GM13976 (cell line): ENCODE measurements at regions not wholly inside any gene's neighbourhood (a gene's known extent, or its start where the extent isn't known, plus 50 kb on each side); places are given as distances from the start of the nearest gene placed in this dataset.

Experiments used
- DNase-seq: peaks from one replicate; pipeline ENCODE4 v3.0.0; 2012; ENCODE audit warnings: low spot score
- CTCF ChIP-seq: IDR thresholded peaks from 2 replicates; pipeline ENCODE4 v1.5.1; 2012; ENCODE audit warnings: borderline replicate concordance, mild to moderate bottlenecking; ENCODE audit not compliant: insufficient read depth; ENCODE audit errors: extremely low read depth, missing control alignments, control extremely low read depth
- in situ Hi-C: fragments of 300-500 bp; cut with MboI; formaldehyde crosslinking; loops from one replicate; pipeline ENCODE4 v1.12.0; 2022; ENCODE audit warnings: low sequenced_read_pairs, mixed read lengths, inconsistent platforms; ENCODE audit not compliant: unreplicated experiment

- in situ Hi-C loops, result no loop called here
- DNase-seq, result no peak
- TF ChIP-seq CTCF, result no peak
These were observed 226.6 kb upstream of the CCDC54 start for GRCh38 chr3:107150675-107151074.

GRCh38 chr3:107153981-107154380, 223.3 kb upstream of the CCDC54 start:
- DNase-seq, result no peak
- in situ Hi-C loops, result no loop called here
- no peak for TF ChIP-seq CTCF

GRCh38 chr3:107172411-107172810, 204.8 kb upstream of the CCDC54 start:
- no peak for TF ChIP-seq CTCF
- DNase-seq, result no peak
- in situ Hi-C loops, result no loop called here

- no peak for DNase-seq
- in situ Hi-C loops, result no loop called here
- no peak for TF ChIP-seq CTCF
These were observed 192.9 kb upstream of the CCDC54 start for GRCh38 chr3:107184375-107184774.

- in situ Hi-C loops, result no loop called here
- TF ChIP-seq CTCF, result no peak
- no peak for DNase-seq
These were observed 189.0 kb upstream of the CCDC54 start for GRCh38 chr3:107188262-107188661.

GRCh38 chr3:107189158-107189791, 188.0 kb upstream of the CCDC54 start:
- DNase-seq, result no peak
- TF ChIP-seq CTCF, result no peak
- in situ Hi-C loops, result no loop called here
